IMR-90 (cell line): ENCODE measurements at regions not wholly inside any gene's neighbourhood (a gene's known extent, or its start where the extent isn't known, plus 50 kb on each side); places are given as distances from the start of the nearest gene placed in this dataset.

ENCODE experiments used
- ATAC-seq: fragments of 200-7000 bp; cut with Tn5 transposase; 2 replicates; pipeline ENCODE4 v1.9.1; 2020; ENCODE audit warnings: low read depth, mild to moderate bottlenecking, moderate library complexity
- BruUV-seq: library from RNA; stranded (reverse); fragments of 400-500 nt; replicated peaks from 2 replicates; lab custom pipeline; 2021; lab: Mats Ljungman, UMichigan
- CTCF ChIA-PET: fragments of 300-600 bp; formaldehyde crosslinking; extraction: SDS; loops from one replicate; lab custom pipeline; 2021; ENCODE audit warnings: antibody characterized with exemption; lab: Yijun Ruan, JAX
- POLR2A ChIA-PET: fragments of 300-600 bp; sonication (Branson Sonifier 250); formaldehyde crosslinking; loops from one replicate; lab custom pipeline; 2022; ENCODE audit warnings: antibody characterized with exemption; ENCODE audit not compliant: unreplicated experiment; lab: Charles Lee
- DNase-seq: peaks from one replicate; pipeline ENCODE4 v3.0.0; 2013
- H2AFZ ChIP-seq: replicated peaks from 2 replicates; pipeline ENCODE3; 2013; ENCODE audit warnings: low read length, mild to moderate bottlenecking; ENCODE audit not compliant: poor library complexity
- H2AK5ac ChIP-seq: 2 replicates; pipeline ENCODE4 v1.6.1; 2013; ENCODE audit warnings: low read depth, low read length, inconsistent platforms
- H2AK9ac ChIP-seq: replicated peaks from 2 replicates; pipeline ENCODE3; 2013; ENCODE audit warnings: mild to moderate bottlenecking, low read depth, low read length, moderate library complexity; ENCODE audit not compliant: poor library complexity
- H2BK120ac ChIP-seq: 2 replicates; pipeline ENCODE4 v1.6.1; 2013; ENCODE audit warnings: low read depth, low read length, inconsistent platforms
- H2BK15ac ChIP-seq: 3 replicates; pipeline ENCODE4 v1.6.1; 2013; ENCODE audit warnings: low read depth, low read length, inconsistent platforms
- H2BK20ac ChIP-seq: 2 replicates; pipeline ENCODE4 v1.6.1; 2013; ENCODE audit warnings: low read depth, mild to moderate bottlenecking, inconsistent platforms, low read length, moderate library complexity
- H2BK5ac ChIP-seq: 2 replicates; pipeline ENCODE4 v1.6.1; 2013; ENCODE audit warnings: mild to moderate bottlenecking, low read depth, low read length, inconsistent platforms; ENCODE audit not compliant: poor library complexity, severe bottlenecking
- H3K14ac ChIP-seq: replicated peaks from 2 replicates; pipeline ENCODE4 v1.6.1; 2013; ENCODE audit warnings: low read depth, low read length, inconsistent platforms
- H3K18ac ChIP-seq: 2 replicates; pipeline ENCODE4 v1.6.1; 2013; ENCODE audit warnings: low read depth, low read length, control low read depth
- H3K23ac ChIP-seq: 2 replicates; pipeline ENCODE4 v1.6.1; 2013; ENCODE audit warnings: low read depth, low read length, inconsistent platforms
- H3K27ac ChIP-seq: 2 replicates; pipeline ENCODE4 v1.5.1; 2013; ENCODE audit warnings: mild to moderate bottlenecking, control low read depth, low read length; ENCODE audit not compliant: insufficient read depth
- H3K27me3 ChIP-seq: 2 replicates; pipeline ENCODE4 v1.6.1; 2013; ENCODE audit warnings: low read length; ENCODE audit not compliant: control insufficient read depth, insufficient read depth
- H3K36me3 ChIP-seq: 2 replicates; pipeline ENCODE4 v1.6.1; 2013; ENCODE audit warnings: low read length, mixed read lengths; ENCODE audit not compliant: control insufficient read depth, insufficient read depth
- H3K4ac ChIP-seq: 2 replicates; pipeline ENCODE4 v1.6.1; 2013; ENCODE audit warnings: low read depth, low read length, inconsistent platforms
- H3K4me1 ChIP-seq: 2 replicates; pipeline ENCODE4 v1.6.1; 2013; ENCODE audit warnings: low read length, mixed read lengths; ENCODE audit not compliant: control insufficient read depth, insufficient read depth
- H3K4me2 ChIP-seq: 2 replicates; pipeline ENCODE4 v1.6.1; 2013; ENCODE audit warnings: low read depth, mild to moderate bottlenecking, control low read depth, low read length, moderate library complexity
- H3K4me3 ChIP-seq: 2 replicates; pipeline ENCODE4 v1.5.1; 2013; ENCODE audit warnings: low read depth, mild to moderate bottlenecking, control low read depth, low read length, moderate library complexity; ENCODE audit not compliant: insufficient read depth
- H3K56ac ChIP-seq: 2 replicates; pipeline ENCODE4 v1.6.1; 2013; ENCODE audit warnings: low read length, inconsistent platforms; ENCODE audit not compliant: insufficient read depth; ENCODE audit errors: extremely low read depth
- H3K79me1 ChIP-seq, 2 experiments: 2 replicates each; pipeline ENCODE4 v1.6.1; 2013; ENCODE audit warnings: low read length in 2 of 2, inconsistent platforms in 1 of 2, low read depth in 1 of 2
- H3K9ac ChIP-seq: 2 replicates; pipeline ENCODE4 v1.6.1; 2013; ENCODE audit warnings: low read depth, low read length, control low read depth
- H3K9me1 ChIP-seq: 2 replicates; pipeline ENCODE4 v1.6.1; 2013; ENCODE audit warnings: low read length, inconsistent platforms; ENCODE audit not compliant: insufficient read depth
- H3K9me3 ChIP-seq: 2 replicates; pipeline ENCODE4 v1.6.1; 2013; ENCODE audit warnings: low read length; ENCODE audit not compliant: control insufficient read depth, insufficient read depth
- H4K20me1 ChIP-seq: 2 replicates; pipeline ENCODE4 v1.6.1; 2013; ENCODE audit warnings: low read length, inconsistent platforms; ENCODE audit not compliant: insufficient read depth
- H4K5ac ChIP-seq: 2 replicates; pipeline ENCODE4 v1.6.1; 2013; ENCODE audit warnings: mild to moderate bottlenecking, low read depth, low read length, control low read depth
- H4K8ac ChIP-seq, 2 experiments: 2 replicates each; pipeline ENCODE4 v1.6.1; 2013; ENCODE audit warnings: low read depth in 2 of 2, low read length in 2 of 2, control low read depth in 1 of 2, inconsistent platforms in 1 of 2
- H4K91ac ChIP-seq: 2 replicates; pipeline ENCODE4 v1.6.1; 2013; ENCODE audit warnings: low read depth, low read length, inconsistent platforms; ENCODE audit not compliant: insufficient read depth
- FOS ChIP-seq: fragments of 150-350 bp; IDR thresholded peaks from 2 replicates; pipeline ENCODE4 v1.6.1; 2016; ENCODE audit warnings: low read depth, low read length
- SMC3 ChIP-seq: fragments of 150-350 bp; IDR thresholded peaks from 2 replicates; pipeline ENCODE4 v1.6.1; 2016; ENCODE audit warnings: low read depth, mild to moderate bottlenecking, antibody characterized with exemption, low read length, moderate library complexity
- dilution Hi-C: fragments of 300-500 bp; cut with HindIII; formaldehyde crosslinking; loops from one replicate; pipeline ENCODE4 v1.14.3; 2018; ENCODE audit warnings: low sequenced_read_pairs; ENCODE audit not compliant: unreplicated experiment
- in situ Hi-C: fragments of 300-500 bp; cut with MboI; formaldehyde crosslinking; loops from 3 replicates; pipeline ENCODE4 v1.14.3; 2019; ENCODE audit warnings: low sequenced_read_pairs, inconsistent platforms, mixed read lengths
- intact Hi-C: fragments of 100-400 bp; cut with micrococcal nuclease; formaldehyde crosslinking; loops from 2 replicates; pipeline ENCODE4 v1.10.0; 2022

DNA sequence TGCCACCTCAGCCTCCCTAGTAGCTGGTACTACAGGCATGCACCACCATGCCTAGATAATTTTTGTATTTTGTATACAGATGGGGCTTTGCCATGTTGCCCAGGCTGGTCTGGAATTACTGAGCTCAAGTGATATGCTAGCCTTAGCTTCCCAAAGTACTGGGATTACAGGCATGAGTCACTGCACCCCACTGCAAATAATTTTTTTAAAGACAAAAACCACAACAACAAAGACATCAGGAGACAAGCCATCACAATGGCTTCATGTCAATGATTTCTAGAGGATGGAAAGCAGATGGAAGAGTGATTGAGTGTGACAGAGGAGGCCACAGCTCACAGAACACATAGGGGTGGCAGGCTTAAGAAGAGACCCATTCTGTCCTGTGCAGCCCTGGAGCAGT, 97.9 kb upstream of the PCSK1 start:
- H3K27ac ChIP-seq, result no peak overlapping the region
- intact Hi-C loops, result no loop called here
- no peak overlapping the region for H4K8ac ChIP-seq
- no peaks in the 10 kb centered on the region for H4K20me1 ChIP-seq
- H4K91ac ChIP-seq, result no peak overlapping the region
- H3K36me3 ChIP-seq, result no peaks in the 10 kb centered on the region
- no peak for TF ChIP-seq SMC3
- no peak for TF ChIP-seq FOS
- dilution Hi-C loops, result no loop called here
- H3K23ac ChIP-seq, result no peak overlapping the region
- ATAC-seq, result no peak
- no peak overlapping the region for H3K18ac ChIP-seq
- H3K9ac ChIP-seq, result no peak overlapping the region
- H4K5ac ChIP-seq, result no peak overlapping the region
- H3K4me2 ChIP-seq, result no peak overlapping the region
- no peaks in the 10 kb centered on the region for H3K79me1 ChIP-seq
- H2BK120ac ChIP-seq, result no peak overlapping the region
- H3K56ac ChIP-seq, result no peak overlapping the region
- no peaks in the 10 kb centered on the region for H3K27me3 ChIP-seq
- DNase-seq, result no peak
- H2AK9ac ChIP-seq, result no peak overlapping the region
- no peaks in the 10 kb centered on the region for H3K9me3 ChIP-seq
- no peak overlapping the region for H2AFZ ChIP-seq
- no peak overlapping the region for H2AK5ac ChIP-seq
- no peak overlapping the region for H2BK5ac ChIP-seq
- in situ Hi-C loops, result no loop called here
- no peak overlapping the region for H2BK15ac ChIP-seq
- no peak overlapping the region for H2BK20ac ChIP-seq
- H3K14ac ChIP-seq, result no peak overlapping the region
- no TSS peak for BruUV-seq
- ChIA-PET POLR2A (no interaction called here), CTCF (no interaction called here)
- H3K4ac ChIP-seq, result no peak overlapping the region
- H3K4me3 ChIP-seq, result no peak overlapping the region
- H3K9me1 ChIP-seq, result no peaks in the 10 kb centered on the region
- no peaks in the 10 kb centered on the region for H3K4me1 ChIP-seq
